HG03354 (cell line): ENCODE measurements at regions not wholly inside any gene's neighbourhood (a gene's known extent, or its start where the extent isn't known, plus 50 kb on each side); places are given as distances from the start of the nearest gene placed in this dataset.

ENCODE experiments used
- ATAC-seq: cut with Tn5 transposase; IDR thresholded peaks from one replicate; pipeline ENCODE4 v1.9.1; 2021; ENCODE audit warnings: mild to moderate bottlenecking; ENCODE audit not compliant: unreplicated experiment, poor library complexity, severe bottlenecking

- no peak for ATAC-seq
Measured at GRCh38 chr10:130567011-130567410, 430.8 kb downstream of the GLRX3 start.

GRCh38 chr10:130567436-130567835 is 431.2 kb downstream of the GLRX3 start:
- ATAC-seq = no peak

GRCh38 chr10:130568246-130568645 is 432.1 kb downstream of the GLRX3 start:
- ATAC-seq = no peak

GRCh38 chr10:130570074-130570473 is 433.9 kb downstream of the GLRX3 start:
- no peak for ATAC-seq

- ATAC-seq = no peak
Measured at GRCh38 chr10:130571674-130572073, 435.5 kb downstream of the GLRX3 start.

GRCh38 chr10:130573446-130573845 is 437.3 kb downstream of the GLRX3 start:
- ATAC-seq = no peak

GRCh38 chr10:130575756-130576285 is 439.6 kb downstream of the GLRX3 start:
- no peak for ATAC-seq

- ATAC-seq = no peak
Measured at GRCh38 chr10:130576427-130576826, 440.2 kb downstream of the GLRX3 start.

GRCh38 chr10:130577039-130577438 is 440.8 kb downstream of the GLRX3 start:
- no peak for ATAC-seq

GRCh38 chr10:130578532-130579289 is 442.5 kb downstream of the GLRX3 start:
- ATAC-seq = no peak

- ATAC-seq = no peak
Measured at GRCh38 chr10:130579913-130580312, 443.7 kb downstream of the GLRX3 start.

GRCh38 chr10:130580975-130581374 is 444.8 kb downstream of the GLRX3 start:
- no peak for ATAC-seq

- ATAC-seq = no peak
Measured at GRCh38 chr10:130587718-130588117, 451.5 kb downstream of the GLRX3 start.

GRCh38 chr10:130606001-130606405 is 469.8 kb downstream of the GLRX3 start:
- no peak for ATAC-seq

GRCh38 chr10:130607366-130607765 is 471.2 kb downstream of the GLRX3 start:
- no peak for ATAC-seq

- no peak for ATAC-seq
Measured at GRCh38 chr10:130611239-130611638, 475.0 kb downstream of the GLRX3 start.

GRCh38 chr10:130615457-130615856 is 479.3 kb downstream of the GLRX3 start:
- no peak for ATAC-seq

- no peak for ATAC-seq
Measured at GRCh38 chr10:130617985-130618384, 481.8 kb downstream of the GLRX3 start.

- ATAC-seq = no peak
Measured at GRCh38 chr10:130618647-130619046, 482.5 kb downstream of the GLRX3 start.

- ATAC-seq = no peak
Measured at GRCh38 chr10:130621231-130621775, 485.1 kb downstream of the GLRX3 start.

GRCh38 chr10:130623680-130624267 is 487.6 kb downstream of the GLRX3 start:
- ATAC-seq = no peak
